GM18907 (cell line): ENCODE measurements at regions not wholly inside any gene's neighbourhood (a gene's known extent, or its start where the extent isn't known, plus 50 kb on each side); places are given as distances from the start of the nearest gene placed in this dataset.

Experiments
- ATAC-seq: cut with Tn5 transposase; IDR thresholded peaks from one replicate; pipeline ENCODE4 v1.9.1; 2021; ENCODE audit warnings: mild to moderate bottlenecking, moderate library complexity; ENCODE audit not compliant: unreplicated experiment

DNA sequence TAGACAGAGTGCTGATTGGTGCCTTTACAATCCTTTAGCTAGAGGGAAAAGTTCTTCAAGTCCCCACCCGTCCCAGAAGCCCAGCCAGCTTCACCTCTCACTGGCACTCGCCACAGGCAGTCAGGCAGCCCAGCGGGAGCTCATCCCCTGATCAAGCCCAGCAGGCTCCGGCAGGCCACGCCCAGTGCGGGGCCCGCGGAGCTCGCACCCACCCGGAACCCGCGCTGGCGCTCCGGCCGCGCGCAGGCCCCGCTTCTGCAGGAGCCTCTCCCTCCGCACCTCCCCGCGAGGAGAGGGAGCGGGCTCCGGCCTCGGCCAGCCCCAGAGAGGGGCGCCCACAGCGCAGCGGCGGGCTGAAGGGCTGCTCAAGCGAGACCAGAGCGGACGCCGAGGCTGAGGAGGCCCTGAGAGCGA lies 202.4 kb upstream of the PDGFD start:
- no peak for ATAC-seq

DNA sequence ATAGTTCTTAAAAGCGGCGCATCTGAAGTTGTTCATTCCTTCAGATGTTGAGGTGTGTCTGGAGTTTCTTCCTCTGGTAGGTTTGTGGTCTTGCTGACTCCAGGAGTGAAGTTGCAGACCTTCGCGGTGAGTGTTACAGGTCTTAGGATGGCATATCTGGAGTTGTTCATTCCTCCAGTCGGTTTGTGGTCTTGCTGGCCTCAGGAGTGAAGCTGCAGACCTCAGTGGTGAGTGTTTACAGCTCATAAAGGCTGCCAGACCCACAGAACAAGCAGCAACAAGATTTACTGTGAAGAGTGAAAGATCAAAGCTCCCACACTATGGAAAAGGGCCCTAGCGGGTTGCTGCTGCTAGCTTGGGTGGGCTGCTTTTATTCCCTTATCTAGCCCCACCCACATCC lies 201.7 kb upstream of the PDGFD start:
- no peak for ATAC-seq

DNA sequence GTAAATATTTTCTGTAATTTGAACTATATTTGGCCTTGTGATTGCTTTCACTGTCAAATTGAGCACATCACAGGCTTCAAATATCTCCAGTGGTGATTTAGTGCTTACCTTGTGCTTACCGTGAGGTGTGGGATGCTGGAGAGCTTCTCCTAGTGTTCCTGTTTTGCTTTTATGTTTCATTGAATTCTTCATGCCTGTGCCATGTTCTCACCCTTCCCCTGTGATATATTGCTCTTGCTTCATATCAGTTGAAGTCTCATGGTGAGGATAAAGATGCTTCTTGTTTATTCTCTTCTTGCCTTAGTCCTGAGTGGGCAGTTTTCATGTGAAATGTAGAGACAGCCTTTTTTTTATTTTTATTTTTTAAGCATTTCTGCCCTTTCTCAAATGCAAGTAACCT lies 198.0 kb upstream of the PDGFD start:
- ATAC-seq, result no peak

DNA sequence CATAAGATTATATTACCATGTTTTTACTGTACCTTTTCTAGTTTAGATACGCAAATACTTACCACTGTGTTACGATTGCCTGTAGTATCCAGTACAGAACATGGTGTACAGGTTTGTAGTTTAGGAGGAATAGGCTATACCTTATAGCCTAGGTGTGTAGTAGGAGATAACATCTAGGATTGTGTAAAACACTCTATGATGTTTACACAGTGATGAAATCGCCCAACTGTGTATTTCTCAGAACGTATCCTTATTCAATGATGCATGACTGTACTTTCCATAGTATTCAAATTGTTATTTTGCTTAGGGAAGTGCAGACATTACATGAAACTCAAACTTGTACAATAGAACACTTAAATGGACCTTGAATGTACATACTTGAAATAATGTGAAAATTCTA lies 188.1 kb upstream of the PDGFD start:
- ATAC-seq, result no peak

DNA sequence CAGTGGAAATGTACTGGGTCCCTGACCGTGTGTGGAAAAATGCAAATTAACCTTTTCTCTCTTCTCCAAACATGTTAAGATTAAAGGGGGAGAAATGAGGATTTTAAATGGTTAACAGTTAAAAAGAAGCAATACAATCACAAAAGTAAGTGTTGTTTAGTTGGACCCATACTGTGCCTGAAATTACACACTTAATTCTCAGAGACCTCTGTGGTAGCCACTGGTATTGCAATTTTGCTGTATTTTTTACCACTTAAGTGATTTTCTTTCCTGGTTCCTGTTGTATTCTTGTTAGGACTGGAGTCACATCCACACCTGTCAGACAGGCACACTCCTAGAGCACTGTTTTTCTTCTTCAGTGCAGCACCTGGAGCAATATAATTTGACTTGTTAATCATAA lies 179.6 kb upstream of the PDGFD start:
- peak; percentile 77 for ATAC-seq

DNA sequence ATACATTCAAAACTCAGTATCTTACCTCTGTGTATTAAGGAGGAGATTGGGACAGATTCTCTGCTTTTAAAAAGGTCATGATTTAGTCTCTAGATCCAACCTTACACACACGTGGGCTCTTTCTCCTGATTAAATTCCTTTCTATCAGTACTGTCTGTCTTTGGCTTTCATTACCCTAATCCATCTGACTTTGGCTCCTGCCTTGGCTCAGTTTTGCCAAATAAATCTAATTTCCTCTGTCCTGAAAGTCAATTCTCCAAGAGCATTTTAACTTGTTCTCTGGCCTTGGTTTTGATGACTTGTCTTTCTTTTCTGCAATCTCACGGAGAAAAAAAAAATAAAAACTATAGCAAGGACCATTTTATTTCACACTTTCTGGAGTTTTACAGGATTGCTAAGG lies 176.6 kb upstream of the PDGFD start:
- ATAC-seq, result no peak

DNA sequence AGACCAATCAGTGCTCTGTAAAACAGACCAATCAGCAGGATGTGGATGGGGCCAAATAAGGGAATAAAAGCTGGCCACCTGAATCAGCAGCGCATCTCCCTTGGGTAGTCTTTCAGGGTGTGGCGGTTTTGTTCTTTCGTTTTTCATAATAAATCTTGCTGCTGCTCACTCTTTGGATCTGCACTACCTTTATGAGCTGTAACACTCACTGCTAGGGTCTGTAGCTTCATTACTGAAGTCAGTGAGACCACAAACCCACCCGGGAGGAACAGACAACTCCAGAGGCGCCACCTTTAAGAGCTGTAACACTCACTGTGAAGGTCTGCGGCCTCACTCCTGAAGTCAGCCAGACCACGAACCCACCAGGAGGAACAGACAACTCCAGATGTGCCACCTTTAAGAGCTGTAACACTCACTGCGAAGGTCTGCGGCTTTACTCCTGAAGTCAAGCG lies 175.5 kb upstream of the PDGFD start:
- ATAC-seq, result no peak

DNA sequence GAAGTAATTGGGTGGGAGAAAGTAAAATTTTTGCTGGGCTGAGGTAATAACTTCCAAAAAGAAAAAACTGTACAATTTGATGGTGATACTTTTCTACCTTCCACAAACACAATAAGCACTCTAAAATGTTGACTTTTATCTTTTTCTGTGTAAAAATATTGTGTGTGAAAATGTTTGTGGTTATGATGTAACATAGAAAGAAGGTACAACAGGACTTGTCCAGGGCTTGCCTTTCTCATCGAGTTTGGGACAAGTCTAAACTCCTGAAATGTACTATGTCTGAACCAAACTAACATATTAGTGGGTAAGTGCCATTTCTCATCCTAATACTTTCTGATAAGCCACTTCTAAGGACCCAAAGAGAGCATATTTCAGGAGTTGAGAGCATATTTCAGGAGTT lies 174.2 kb upstream of the PDGFD start:
- ATAC-seq, result no peak

DNA sequence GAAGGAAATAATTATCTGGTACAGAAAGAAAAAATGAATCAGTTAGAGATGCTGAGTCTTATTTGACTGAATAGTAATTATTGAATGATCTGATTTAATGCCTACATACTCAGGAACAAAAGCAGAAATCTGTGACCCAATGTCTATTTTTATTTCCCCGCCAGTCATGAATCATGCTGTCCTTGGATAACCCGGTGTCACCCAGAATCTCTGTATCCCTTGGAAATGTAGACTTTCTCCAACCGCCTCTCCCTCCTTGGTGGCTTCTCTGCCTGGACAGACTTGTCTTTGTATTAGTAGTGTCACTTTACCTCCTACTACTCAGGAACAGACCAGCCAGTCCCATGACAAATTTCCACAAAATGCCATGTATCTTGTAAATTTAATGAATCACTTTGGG lies 173.3 kb upstream of the PDGFD start:
- no peak for ATAC-seq

DNA sequence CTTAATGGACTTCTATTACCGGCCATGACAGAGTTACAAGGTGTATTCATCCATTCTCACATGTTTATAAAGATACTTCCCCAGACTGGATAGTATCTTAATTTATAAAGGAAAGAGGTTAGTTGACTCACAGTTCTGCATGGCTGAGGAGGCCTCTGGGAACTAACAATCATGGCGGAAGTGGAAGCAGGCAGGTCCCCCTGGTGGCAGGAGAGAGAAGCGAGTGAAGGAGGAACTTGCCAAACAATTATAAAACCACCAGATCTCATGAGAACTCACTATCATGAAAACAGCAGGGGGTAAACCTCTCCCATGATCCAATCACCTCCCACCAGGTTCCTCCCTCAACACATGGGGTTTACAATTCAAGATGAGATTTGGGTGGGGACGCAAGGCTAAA lies 170.0 kb upstream of the PDGFD start:
- no peak for ATAC-seq

DNA sequence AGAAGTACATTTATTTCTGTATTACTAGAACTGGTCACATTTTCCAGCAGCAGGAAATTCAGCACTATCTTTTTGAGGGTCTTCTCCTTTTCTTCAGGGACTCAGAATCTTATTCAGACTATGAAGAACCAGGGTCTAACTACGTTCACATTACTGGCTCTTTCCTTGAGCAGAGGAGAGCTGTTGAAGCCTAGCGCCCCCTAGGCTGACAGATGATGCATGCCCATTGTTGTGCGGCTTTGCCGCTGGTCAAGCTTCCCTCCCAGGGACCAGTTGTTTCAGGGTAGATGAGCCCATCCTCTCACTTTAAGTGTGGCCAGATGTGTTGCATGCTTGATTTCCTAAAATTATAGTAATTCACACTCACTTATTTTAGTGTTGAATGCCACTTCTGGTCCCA lies 168.2 kb upstream of the PDGFD start:
- ATAC-seq, result no peak

DNA sequence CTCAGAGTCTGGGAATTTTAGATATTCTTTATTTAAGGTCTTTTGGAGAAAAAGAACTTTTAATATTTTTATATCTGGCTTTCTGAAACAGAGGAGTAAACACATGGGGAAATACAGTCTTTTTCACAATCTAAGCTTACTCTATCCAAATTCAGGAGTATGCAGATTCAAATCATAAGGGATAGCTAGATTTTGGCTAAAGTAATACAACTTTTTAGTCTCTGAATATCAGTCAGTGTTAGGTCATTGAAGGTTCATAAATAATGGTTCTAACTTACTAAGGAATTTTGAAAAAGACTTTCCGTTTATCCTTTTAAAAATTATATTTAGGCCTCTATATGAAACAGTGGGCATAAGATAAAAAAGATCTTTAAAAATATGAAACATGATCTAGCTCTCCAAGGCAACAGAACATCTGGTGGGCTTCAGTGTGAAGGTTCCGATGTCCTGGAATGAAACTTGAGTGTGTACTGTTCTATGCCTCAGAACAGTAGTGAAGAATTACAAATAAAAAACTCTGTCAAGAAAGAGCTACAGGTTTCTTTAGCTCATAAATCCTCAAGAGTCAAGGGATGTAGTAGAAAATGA lies 165.2 kb upstream of the PDGFD start:
- no peak for ATAC-seq

DNA sequence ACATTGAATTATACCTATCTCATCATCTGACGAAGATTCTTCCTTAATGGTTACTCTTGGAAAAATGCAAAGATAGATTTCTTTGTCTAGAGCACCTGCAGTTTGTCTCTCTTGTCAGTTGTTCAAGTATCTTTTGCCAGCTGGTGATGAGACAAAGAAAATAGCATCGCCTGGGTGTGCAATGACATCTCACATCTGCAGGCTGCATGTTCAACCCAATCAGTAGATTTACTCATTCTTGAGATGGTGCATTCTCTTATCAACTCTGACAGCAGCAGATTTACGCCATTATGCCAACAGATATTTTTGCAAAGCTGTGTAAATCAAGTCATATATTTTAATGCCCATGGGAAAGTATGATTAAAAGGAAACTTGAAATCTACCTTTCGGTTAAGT lies 164.6 kb upstream of the PDGFD start:
- no peak for ATAC-seq

DNA sequence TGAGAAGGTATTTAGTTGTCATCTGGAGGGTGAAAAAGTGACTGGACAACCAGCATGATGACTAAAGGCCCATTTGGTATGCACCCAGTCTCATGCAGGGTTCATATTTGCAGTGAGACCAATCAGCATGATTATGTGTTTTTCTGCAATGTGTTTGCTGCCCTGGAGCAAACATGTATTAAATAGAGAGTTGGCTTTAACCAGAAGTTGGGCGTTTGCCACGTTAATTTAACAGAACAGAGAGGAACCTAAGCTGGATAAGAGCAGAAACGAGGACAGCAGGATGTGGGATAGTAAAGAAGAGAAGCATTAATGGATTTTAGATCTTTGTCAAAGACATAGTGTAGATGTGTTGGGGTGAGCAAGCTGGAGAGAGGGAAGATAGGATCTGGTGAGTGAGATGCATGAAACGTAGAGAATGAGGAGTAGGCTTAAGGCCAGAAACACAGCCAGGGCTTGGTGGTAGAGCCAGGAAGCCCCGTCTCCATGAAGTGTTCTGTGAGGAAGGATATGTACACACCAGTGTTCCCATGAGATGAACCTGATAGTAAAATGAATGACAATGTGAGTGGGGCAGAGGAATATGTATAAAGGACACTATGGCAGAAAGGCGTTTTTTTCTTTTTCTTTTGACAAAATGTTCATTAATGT lies 164.0 kb upstream of the PDGFD start:
- ATAC-seq, result no peak

DNA sequence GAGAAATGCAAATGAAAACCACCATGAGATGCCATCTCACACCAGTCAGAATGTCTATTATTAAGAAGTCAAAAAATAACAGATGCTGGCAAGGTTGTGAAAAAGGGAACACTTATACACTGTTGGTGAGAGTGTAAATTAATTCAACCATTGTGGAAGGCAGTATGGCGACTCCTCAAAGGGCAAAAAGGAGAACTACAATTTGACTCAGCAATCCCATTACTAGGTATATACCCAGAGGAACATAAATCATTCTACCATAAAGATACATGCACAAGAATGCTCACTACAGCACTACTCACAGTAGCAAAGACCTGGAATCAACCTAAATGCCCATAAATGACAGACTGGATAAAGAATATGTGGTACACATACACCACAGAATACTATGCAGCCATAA lies 161.1 kb upstream of the PDGFD start:
- no peak for ATAC-seq

DNA sequence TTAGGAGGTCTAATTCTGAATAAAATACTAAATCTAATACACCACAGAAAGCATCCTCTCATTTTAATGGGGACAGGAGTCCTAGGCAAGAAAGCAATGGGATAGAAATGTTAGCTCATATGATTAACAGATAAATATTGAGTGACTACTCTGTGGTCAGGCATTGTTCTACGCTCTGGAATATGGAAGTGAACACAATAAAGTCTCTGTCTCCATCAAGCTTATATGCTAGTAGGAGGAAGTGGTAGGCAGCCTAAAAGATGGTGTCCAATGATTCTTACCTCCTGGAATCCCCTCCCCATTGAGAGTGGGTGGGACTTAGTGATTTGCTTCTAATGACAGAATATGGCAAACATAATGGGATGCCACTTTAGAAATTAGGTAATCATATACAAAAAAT lies 160.3 kb upstream of the PDGFD start:
- ATAC-seq, result no peak

DNA sequence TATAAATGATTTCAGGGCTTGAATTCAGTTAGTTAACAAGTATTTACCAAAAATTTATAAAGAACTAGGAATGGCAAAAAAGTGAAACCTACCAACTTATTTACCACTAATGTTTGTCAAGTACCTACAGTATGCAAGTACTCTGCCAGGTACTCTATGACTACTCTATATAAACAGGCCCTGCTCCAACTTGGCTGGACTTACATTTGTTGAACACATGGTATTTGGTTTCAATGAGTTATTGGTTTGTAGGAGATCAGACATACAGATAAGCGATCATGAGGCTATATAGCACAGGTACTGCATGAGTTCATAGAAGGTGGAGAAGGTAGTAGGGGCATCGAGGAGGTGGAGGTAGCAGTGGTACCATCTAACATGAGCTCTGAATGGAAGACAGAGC lies 159.9 kb upstream of the PDGFD start:
- ATAC-seq, result no peak

DNA sequence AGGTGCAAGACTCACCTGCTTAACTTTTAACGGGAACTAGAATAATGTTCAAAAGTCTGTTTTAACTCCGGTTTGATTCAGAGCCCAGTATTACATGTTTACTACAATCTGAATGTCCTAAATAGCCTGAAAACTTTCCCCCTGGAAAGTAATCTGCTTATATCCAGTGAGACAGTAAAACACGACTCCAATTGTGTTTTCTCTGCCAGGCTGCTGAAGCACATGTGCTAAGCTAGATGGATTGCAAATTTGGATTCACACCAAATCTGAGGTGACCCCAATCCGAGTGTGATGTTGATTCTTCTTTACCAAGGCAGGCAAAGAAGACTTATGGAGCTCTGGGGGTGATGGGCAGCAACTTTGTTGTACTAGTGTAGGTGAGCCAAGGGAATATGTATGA lies 158.7 kb upstream of the PDGFD start:
- no peak for ATAC-seq

DNA sequence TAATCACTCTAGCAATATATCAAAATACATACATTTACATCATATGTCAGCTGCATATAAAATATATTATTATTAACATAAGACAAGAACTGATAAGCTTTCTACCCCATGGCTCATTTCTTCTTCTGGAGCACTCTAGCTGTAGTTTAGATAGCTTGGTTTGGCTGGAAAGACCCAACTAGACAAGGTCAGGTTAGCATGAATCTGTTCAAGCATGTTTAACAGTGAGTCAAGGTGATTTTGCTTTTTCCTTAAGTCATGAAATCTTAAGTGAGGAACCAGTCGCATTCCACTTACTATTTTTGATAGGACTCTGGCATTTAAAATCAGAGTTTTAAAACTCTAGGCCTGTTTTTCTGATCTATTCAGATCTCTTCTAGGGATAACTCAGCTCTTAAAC lies 157.0 kb upstream of the PDGFD start:
- ATAC-seq, result no peak

DNA sequence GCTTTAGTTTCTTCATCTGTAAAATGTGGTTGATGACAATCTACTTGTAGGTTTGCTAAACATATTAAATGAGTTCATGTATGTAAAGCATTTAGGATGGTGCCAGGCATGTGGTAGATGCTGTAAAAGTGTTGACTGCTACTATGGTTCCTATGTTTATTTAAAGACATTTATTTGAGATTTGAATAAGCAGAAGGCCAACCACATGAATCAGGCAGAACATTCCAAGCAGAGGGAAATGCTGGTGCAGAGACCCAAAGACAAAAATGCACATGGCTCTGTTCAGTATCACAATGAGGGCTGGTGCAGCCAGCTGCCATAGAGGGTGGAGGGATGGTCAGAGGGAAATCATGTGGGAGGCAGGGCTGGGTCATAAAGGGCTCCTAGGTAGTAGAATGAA lies 156.2 kb upstream of the PDGFD start:
- no peak for ATAC-seq

DNA sequence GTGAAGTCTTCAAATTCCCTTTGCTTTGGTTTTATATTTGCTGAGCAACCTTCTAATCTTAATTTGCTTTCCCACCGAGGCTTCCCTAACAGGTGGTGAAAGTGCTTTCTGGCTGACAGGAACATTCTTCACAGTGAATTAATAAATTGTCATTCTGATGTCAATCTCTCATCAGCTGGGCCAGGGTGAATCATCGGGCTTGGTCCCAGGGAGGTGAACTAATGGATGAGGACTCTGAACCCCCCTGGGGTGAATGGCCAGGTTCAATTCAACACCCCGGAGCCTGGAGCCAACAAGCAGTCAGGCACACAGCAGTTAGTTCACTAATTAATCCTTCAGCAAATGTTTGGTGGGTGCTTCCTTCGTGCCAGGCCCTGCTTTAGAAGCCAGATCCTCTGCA lies 155.4 kb upstream of the PDGFD start:
- ATAC-seq, result no peak

DNA sequence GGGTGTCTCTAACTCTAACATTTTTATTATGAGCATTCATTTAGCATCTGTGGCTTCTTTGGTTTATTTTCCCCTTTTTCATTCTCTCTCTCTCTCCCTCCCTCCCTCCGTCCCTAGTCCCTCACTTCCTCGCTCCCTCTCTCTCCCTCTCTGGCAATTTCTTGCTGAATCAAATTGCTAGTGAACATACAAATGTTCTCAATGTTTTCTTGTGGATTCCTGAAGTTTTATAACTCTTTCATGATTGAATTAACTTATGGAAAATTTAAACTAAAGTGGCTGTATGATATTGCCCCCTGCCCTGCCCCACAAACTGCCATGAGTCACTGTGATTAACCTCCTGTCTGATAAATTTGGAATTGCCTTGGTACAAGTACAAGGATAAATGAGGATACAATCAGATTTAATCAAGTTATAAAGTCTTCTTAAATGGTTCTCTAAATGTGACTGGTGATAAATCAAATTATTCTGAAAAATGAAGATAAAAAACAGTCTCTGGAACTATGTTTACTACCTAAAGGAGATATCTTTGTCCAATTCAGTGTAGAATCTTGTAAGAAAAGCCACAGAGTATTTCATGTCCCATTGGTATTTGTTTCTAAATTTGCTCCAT lies 143.0 kb upstream of the PDGFD start:
- ATAC-seq, result no peak

DNA sequence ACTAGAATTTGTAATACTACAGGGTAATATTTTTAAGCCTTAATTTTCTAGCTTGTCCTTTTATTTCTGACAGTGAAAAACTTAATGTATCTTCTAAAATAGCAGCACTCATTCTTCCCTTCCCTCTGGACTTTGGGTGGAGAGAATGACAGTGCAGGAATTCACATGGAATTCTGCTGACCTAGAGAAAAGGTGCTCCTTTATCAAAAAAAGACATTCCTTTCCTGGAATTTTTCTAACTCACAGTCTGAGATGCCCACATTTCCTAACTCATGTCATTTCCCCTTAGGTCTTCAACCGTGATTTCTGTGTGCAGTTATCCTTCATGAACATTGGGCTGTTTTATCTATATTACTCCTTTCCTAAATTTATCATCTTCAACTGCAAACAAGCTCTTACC lies 137.8 kb upstream of the PDGFD start:
- no peak for ATAC-seq
